Tibial nerve (tissue), 3 donors: ENCODE measurements at regions not wholly inside any gene's neighbourhood (a gene's known extent, or its start where the extent isn't known, plus 50 kb on each side); places are given as distances from the start of the nearest gene placed in this dataset.

Experiments used
- POLR2A ChIP-seq, 2 donors: fragments of 450-650 bp; IDR thresholded peaks; one replicate each; pipeline ENCODE4 v1.6.1; 2017; ENCODE audit warnings: antibody characterized with exemption in 2 of 2, mild to moderate bottlenecking in 2 of 2, moderate library complexity in 2 of 2
- TF ChIP-seq, protein P1 (sequence below), 5 experiments: fragments of 200-600 bp in 3 of 5; fragments of 450-650 bp in 2 of 5; sonication (generic) in 3 of 5; IDR thresholded peaks; one replicate each; pipeline ENCODE4 v1.5.1; 2016 to 2019; ENCODE audit warnings: antibody characterized with exemption in 5 of 5, mild to moderate bottlenecking in 3 of 5, moderate library complexity in 2 of 5

DNA sequence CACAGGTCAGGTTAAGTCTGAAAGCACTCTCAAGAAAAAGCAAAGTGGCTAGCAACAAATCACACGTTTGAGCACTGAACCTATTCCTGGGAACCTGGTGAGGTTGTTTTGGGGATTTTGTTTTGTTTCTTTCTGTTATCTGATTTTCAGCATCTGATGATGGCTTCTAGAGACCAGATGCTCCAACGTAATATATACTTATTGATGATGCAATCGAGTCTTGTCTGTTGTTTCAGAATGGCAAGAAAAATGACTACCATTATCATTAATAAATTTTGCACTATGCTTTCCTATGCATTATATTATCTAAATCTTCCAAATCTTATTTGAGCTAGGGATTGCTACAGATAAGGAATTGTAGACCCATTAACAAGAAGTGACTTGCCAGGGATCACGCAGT lies 312.3 kb upstream of the FAT3 start:
- TF ChIP-seq, protein P1, sequence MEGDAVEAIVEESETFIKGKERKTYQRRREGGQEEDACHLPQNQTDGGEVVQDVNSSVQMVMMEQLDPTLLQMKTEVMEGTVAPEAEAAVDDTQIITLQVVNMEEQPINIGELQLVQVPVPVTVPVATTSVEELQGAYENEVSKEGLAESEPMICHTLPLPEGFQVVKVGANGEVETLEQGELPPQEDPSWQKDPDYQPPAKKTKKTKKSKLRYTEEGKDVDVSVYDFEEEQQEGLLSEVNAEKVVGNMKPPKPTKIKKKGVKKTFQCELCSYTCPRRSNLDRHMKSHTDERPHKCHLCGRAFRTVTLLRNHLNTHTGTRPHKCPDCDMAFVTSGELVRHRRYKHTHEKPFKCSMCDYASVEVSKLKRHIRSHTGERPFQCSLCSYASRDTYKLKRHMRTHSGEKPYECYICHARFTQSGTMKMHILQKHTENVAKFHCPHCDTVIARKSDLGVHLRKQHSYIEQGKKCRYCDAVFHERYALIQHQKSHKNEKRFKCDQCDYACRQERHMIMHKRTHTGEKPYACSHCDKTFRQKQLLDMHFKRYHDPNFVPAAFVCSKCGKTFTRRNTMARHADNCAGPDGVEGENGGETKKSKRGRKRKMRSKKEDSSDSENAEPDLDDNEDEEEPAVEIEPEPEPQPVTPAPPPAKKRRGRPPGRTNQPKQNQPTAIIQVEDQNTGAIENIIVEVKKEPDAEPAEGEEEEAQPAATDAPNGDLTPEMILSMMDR (IDR thresholded peaks at IDR 0.05), result no peak
- no peak for TF ChIP-seq POLR2A (IDR thresholded peaks at IDR 0.05)
